CD4-positive, alpha-beta memory T cell (primary cell): ENCODE measurements at regions not wholly inside any gene's neighbourhood (a gene's known extent, or its start where the extent isn't known, plus 50 kb on each side); places are given as distances from the start of the nearest gene placed in this dataset.

Source experiments
- CTCF ChIA-PET: fragments of 350-600 bp; sonication (Branson Sonifier 250); formaldehyde crosslinking; loops from one replicate; lab custom pipeline; 2021; ENCODE audit warnings: inconsistent platforms; ENCODE audit not compliant: partially characterized antibody; lab: Charles Lee
- POLR2A ChIA-PET: fragments of 350-600 bp; sonication (Branson Sonifier 250); formaldehyde crosslinking; loops from one replicate; lab custom pipeline; 2021; ENCODE audit not compliant: partially characterized antibody; lab: Charles Lee
- DNase-seq, 5 donors: peaks; one replicate each; pipeline versions ENCODE4 v3.0.0 to v3.0.0-alpha.2; 2020 to 2022; ENCODE audit warnings: mixed read lengths in 1 of 5
- H3K27ac ChIP-seq: one replicate; pipeline ENCODE4 v1.7.0; 2013; ENCODE audit warnings: low read depth, low read length
- H3K27me3 ChIP-seq: 2 replicates; pipeline ENCODE4 v1.7.0; 2013; ENCODE audit warnings: mild to moderate bottlenecking, low read length, moderate library complexity; ENCODE audit not compliant: insufficient read depth
- H3K36me3 ChIP-seq: 2 replicates; pipeline ENCODE4 v1.7.0; 2013; ENCODE audit warnings: mild to moderate bottlenecking, low read length, moderate library complexity; ENCODE audit not compliant: insufficient read depth
- H3K4me1 ChIP-seq: 2 replicates; pipeline ENCODE4 v1.7.0; 2013; ENCODE audit warnings: mild to moderate bottlenecking, low read length, moderate library complexity; ENCODE audit not compliant: insufficient read depth
- H3K4me3 ChIP-seq, 2 donors: one replicate each; pipeline ENCODE4 v1.7.0; 2013; ENCODE audit warnings: low read length in 2 of 2, mild to moderate bottlenecking in 1 of 2
- H3K9me3 ChIP-seq, 2 donors: one replicate each; pipeline ENCODE4 v1.7.0; 2013; ENCODE audit warnings: low read length in 2 of 2, control low read depth in 1 of 2; ENCODE audit not compliant: control insufficient read depth in 1 of 2
- H3K27ac Mint-ChIP-seq, 7 donors: one replicate each; pipeline ENCODE4 v1.8.0; 2020 to 2021; ENCODE audit warnings: mixed read lengths in 7 of 7, mild to moderate bottlenecking in 6 of 7, inconsistent platforms in 3 of 7, moderate library complexity in 3 of 7
- H3K27me3 Mint-ChIP-seq, 2 donors: one replicate each; pipeline ENCODE4 v1.8.0; 2020 to 2021; ENCODE audit warnings: mixed read lengths in 2 of 2
- H3K36me3 Mint-ChIP-seq, 2 donors: one replicate each; pipeline ENCODE4 v1.8.0; 2020 to 2021; ENCODE audit warnings: mixed read lengths in 2 of 2, inconsistent platforms in 1 of 2, mild to moderate bottlenecking in 1 of 2
- H3K4me1 Mint-ChIP-seq, 4 donors: one replicate each; pipeline ENCODE4 v1.8.0; 2020 to 2021; ENCODE audit warnings: mixed read lengths in 4 of 4, mild to moderate bottlenecking in 1 of 4
- H3K4me3 Mint-ChIP-seq, 8 donors: one replicate each; pipeline ENCODE4 v1.8.0; 2020 to 2021; ENCODE audit warnings: mixed read lengths in 8 of 8, mild to moderate bottlenecking in 7 of 8, moderate library complexity in 6 of 8, inconsistent platforms in 3 of 8
- H3K9me3 Mint-ChIP-seq, 8 donors: one replicate each; pipeline ENCODE4 v1.8.0; 2020 to 2021; ENCODE audit warnings: mixed read lengths in 8 of 8, mild to moderate bottlenecking in 5 of 8, inconsistent platforms in 3 of 8, moderate library complexity in 1 of 8
- intact Hi-C: fragments of 100-400 bp; cut with micrococcal nuclease; formaldehyde crosslinking; loops from one replicate; pipeline ENCODE4 v1.15.1; 2023

DNA sequence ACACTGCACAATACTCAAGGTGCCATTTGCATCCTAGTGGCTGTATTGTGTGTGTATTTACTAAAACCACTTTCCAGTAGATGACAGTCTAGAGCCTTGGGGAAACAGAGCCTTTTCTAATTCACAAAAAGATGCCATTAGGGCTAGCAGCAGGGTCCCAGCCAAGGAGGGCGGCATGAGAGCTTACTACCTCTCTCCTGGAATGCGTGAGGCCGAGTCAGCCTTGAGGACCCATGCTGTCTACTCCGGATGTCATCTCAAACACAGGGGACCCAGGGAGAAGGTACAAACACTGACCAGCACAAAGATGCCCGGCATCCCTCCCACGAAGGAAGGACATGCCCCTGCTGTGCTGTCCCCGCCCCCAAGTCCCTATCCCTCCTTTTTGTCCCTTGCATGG, 65.5 kb downstream of the CYCS start:
- H3K36me3 Mint-ChIP-seq: no peaks in the 10 kb centered on the region
- ChIA-PET POLR2A (no interaction called here), CTCF (interaction anchor here (1.5 kb wide), 1 partner anchor 239 kb away, joined by 3 read pairs; no protein-coding TSS in a partner anchor)
- H3K27ac Mint-ChIP-seq: no peak overlapping the region
- intact Hi-C loops: no loop called here
- peaks cover 3% of the 10 kb centered on the region in 2 donors for H3K27me3 Mint-ChIP-seq
- no peak overlapping the region for H3K4me3 Mint-ChIP-seq
- no peak overlapping the region for H3K27ac ChIP-seq
- no peaks in the 10 kb centered on the region for H3K4me1 Mint-ChIP-seq
- no peak for DNase-seq
- H3K27me3 ChIP-seq: no peaks in the 10 kb centered on the region
- no peak overlapping the region for H3K4me3 ChIP-seq
- H3K9me3 Mint-ChIP-seq: peaks cover 0 to 4% (median 0%) of the 10 kb centered on the region in 8 donors
- no peaks in the 10 kb centered on the region for H3K9me3 ChIP-seq
- H3K36me3 ChIP-seq: no peaks in the 10 kb centered on the region
- no peaks in the 10 kb centered on the region for H3K4me1 ChIP-seq

DNA sequence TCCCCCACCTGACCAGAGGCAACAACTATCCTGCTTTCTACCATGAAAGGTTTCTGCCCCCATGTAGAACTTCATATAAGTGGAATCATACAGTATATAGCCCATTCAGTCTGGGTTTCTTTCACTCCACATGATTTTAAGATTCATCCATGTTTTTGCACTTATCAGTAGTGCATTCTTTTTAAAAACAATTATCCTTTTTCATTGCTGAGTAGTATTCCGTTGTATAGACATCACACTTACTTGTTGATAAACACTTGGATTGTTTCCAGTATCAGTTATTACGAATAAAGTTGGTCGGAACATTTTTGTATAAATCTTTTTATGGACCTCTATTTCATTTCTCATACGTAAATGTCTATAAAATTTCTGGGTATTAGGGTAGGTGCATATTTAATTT, 68.7 kb downstream of the CYCS start:
- no peaks in the 10 kb centered on the region for H3K27me3 ChIP-seq
- H3K36me3 Mint-ChIP-seq: no peaks in the 10 kb centered on the region
- H3K9me3 Mint-ChIP-seq: peaks cover 0 to 2% (median 0%) of the 10 kb centered on the region in 8 donors
- ChIA-PET CTCF (interaction anchor here (0.9 to 1.1 kb wide), 2 partner anchors 13 to 77 kb away, joined by 3 to 5 read pairs; no protein-coding TSS in a partner anchor), POLR2A (no interaction called here)
- H3K36me3 ChIP-seq: no peaks in the 10 kb centered on the region
- intact Hi-C loops: no loop called here
- no peaks in the 10 kb centered on the region for H3K9me3 ChIP-seq
- H3K4me1 ChIP-seq: no peaks in the 10 kb centered on the region
- H3K4me1 Mint-ChIP-seq: no peaks in the 10 kb centered on the region
- peaks cover 2 to 3% of the 10 kb centered on the region in 2 donors for H3K27me3 Mint-ChIP-seq
- no peak for DNase-seq
- H3K4me3 Mint-ChIP-seq: no peak overlapping the region
- no peak overlapping the region for H3K27ac ChIP-seq
- H3K27ac Mint-ChIP-seq: peak overlapping the region in 1 of 7 donors; percentile 10
- no peak overlapping the region for H3K4me3 ChIP-seq

DNA sequence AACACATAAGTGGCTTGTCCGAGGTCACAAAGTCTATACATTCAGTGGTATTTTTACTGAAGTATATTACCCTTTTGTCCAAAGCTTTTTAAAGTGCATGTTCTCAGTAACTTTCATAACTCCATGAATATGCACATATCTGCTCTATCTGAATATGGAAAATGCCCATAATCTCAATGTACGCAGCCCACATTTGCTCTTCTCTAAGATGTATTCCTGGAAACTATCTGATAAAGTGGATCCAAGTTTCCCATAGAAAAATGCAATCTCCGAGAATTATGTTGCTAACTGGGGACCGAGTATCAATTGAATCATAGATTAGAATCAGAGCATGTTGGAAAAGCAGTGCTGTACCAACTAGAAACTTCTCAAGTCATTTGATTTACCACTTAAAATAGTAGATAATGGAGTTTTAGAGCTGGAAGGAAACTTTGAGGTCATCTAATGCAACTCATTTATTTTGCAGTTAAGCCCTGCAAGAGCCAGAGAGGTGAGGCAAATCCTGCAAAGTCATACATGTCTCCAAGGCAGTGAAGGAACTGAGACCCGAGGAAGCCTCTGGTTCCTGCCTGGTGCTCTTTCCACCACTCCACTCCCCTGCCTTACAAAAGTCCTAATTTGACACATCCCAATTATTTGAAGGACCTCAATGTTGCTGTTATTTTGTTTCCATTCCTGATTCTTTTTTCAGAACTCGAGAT, 69.4 kb downstream of the CYCS start:
- Mint-ChIP-seq H3K27me3 (peaks cover 2 to 3% of the 10 kb centered on the region in 2 donors), H3K27ac (no peak overlapping the region), H3K36me3 (no peaks in the 10 kb centered on the region), H3K4me3 (no peak overlapping the region), H3K9me3 (peaks cover 0 to 2% (median 0%) of the 10 kb centered on the region in 8 donors), H3K4me1 (no peaks in the 10 kb centered on the region)
- intact Hi-C loops: no loop called here
- Histone ChIP-seq H3K27me3 (no peaks in the 10 kb centered on the region), H3K9me3 (no peaks in the 10 kb centered on the region), H3K4me3 (no peak overlapping the region), H3K36me3 (no peaks in the 10 kb centered on the region), H3K27ac (no peak overlapping the region), H3K4me1 (no peaks in the 10 kb centered on the region)
- DNase-seq: no peak
- ChIA-PET CTCF (interaction anchor here (0.6 to 0.9 kb wide), 2 partner anchors 76 to 235 kb away, joined by 3 read pairs; no protein-coding TSS in a partner anchor), POLR2A (no interaction called here)

DNA sequence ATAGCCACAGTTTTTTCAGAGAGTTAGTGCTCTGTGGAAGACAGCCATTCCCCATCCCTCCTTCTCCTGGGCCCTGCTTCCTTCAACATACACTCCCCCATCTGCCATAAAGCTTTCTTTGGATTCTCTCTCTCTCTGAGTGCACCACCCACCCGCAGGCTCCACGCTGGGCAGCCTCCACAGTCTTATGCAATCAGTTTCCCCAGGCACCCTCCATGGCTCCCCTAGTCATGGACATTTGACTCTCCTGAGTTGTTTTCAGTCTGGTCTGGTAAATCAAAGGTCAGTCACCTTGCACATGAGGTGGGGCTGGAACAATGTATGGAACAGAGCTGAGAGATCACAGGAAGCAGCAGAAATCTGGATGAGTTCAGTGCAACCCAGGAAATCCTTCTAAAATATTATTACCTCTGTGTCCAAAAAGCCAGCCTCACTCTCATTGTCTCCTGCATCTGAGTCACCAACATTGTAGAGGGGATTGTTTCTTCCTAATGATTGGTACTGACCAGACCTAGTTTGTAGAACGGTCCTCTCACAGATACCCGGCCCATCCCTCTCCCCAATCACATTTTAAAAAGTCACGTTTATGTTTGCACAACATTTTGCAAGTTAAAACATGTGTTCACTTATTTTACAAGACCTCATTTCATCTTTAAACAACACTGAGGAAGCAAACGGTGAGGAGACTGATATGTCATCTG, 70.1 kb downstream of the CYCS start:
- DNase-seq: no peak
- H3K4me3 ChIP-seq: no peak overlapping the region
- no peaks in the 10 kb centered on the region for H3K27me3 ChIP-seq
- intact Hi-C loops: no loop called here
- no peaks in the 10 kb centered on the region for H3K36me3 ChIP-seq
- Mint-ChIP-seq H3K9me3 (peaks cover 0 to 2% (median 0%) of the 10 kb centered on the region in 8 donors), H3K36me3 (no peaks in the 10 kb centered on the region), H3K27ac (peak overlapping the region in 1 of 7 donors; percentile 7), H3K27me3 (peaks cover 2 to 3% of the 10 kb centered on the region in 2 donors), H3K4me3 (no peak overlapping the region), H3K4me1 (no peaks in the 10 kb centered on the region)
- H3K4me1 ChIP-seq: no peaks in the 10 kb centered on the region
- CTCF ChIA-PET: interaction anchor here (0.6 kb wide), 1 partner anchor 234 kb away, joined by 3 read pairs; no protein-coding TSS in a partner anchor
- H3K9me3 ChIP-seq: no peaks in the 10 kb centered on the region
- H3K27ac ChIP-seq: no peak overlapping the region
- POLR2A ChIA-PET: no interaction called here

DNA sequence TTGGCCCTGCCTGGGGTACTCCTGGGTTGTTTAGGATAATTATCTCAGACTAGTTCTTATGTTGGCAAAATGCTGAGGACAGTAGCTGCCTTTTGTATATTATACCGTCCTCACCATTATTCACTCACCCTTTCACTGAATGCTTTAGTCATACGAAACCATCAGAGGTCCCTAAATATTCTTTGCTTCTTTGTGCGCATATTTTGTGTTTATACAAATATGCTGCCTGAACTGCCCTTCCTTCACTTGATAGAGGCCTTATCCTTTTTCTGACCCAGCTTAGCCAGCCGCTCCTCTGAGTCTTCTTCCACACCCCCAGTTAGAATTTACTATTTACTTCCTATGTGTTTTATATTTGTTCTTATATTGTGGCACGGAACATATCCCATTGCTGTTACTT, 70.2 kb upstream of the OSBPL3 start:
- no peaks in the 10 kb centered on the region for H3K27me3 ChIP-seq
- no peak overlapping the region for H3K4me3 ChIP-seq
- H3K27ac Mint-ChIP-seq: no peak overlapping the region
- no peaks in the 10 kb centered on the region for H3K9me3 ChIP-seq
- no peaks in the 10 kb centered on the region for H3K4me1 Mint-ChIP-seq
- H3K27ac ChIP-seq: no peak overlapping the region
- CTCF ChIA-PET: interaction anchor here (1.0 to 3.0 kb wide), 3 partner anchors 15 to 25 kb away, joined by 3 to 10 read pairs (median 4); no protein-coding TSS in a partner anchor
- no peaks in the 10 kb centered on the region for H3K4me1 ChIP-seq
- no peaks in the 10 kb centered on the region for H3K9me3 Mint-ChIP-seq
- H3K36me3 ChIP-seq: no peaks in the 10 kb centered on the region
- H3K4me3 Mint-ChIP-seq: no peak overlapping the region
- no peaks in the 10 kb centered on the region for H3K36me3 Mint-ChIP-seq
- no peaks in the 10 kb centered on the region for H3K27me3 Mint-ChIP-seq
- intact Hi-C loops: no loop called here
- DNase-seq: no peak
- POLR2A ChIA-PET: interaction anchor here (1.1 kb wide), 1 partner anchor 71 kb away, joined by 3 read pairs; no protein-coding TSS in a partner anchor

DNA sequence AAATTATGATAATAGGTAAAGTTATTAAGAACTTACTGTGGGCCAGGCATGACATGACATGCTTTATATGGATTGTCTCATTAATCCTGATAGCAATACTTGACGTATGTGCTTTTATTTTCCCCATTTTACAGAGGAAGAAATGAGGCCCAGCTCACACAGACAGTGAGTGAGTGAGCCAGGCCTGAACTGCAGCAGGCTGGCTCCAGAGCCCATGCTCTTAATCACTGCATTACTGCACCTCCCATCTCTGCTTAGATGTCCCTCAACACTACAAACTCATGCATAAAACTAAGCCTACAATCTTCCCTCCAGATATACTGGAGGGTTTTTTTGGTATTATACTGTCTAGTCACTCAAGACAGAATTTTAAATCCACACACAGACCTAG, 68.5 kb upstream of the OSBPL3 start:
- Histone ChIP-seq H3K9me3 (no peaks in the 10 kb centered on the region), H3K27ac (no peak overlapping the region), H3K36me3 (no peaks in the 10 kb centered on the region), H3K4me3 (no peak overlapping the region), H3K4me1 (no peaks in the 10 kb centered on the region), H3K27me3 (no peaks in the 10 kb centered on the region)
- intact Hi-C loops: no loop called here
- Mint-ChIP-seq H3K4me1 (no peaks in the 10 kb centered on the region), H3K27ac (peak overlapping the region in 1 of 7 donors; percentile 75), H3K4me3 (no peak overlapping the region), H3K27me3 (no peaks in the 10 kb centered on the region), H3K9me3 (no peaks in the 10 kb centered on the region), H3K36me3 (no peaks in the 10 kb centered on the region)
- POLR2A ChIA-PET: no interaction called here
- CTCF ChIA-PET: interaction anchor here (1.0 kb wide), 1 partner anchor 236 kb away, joined by 3 read pairs; no protein-coding TSS in a partner anchor
- no peak for DNase-seq
